LNCAP (cell line): ENCODE measurements at regions not wholly inside any gene's neighbourhood (a gene's known extent, or its start where the extent isn't known, plus 50 kb on each side); places are given as distances from the start of the nearest gene placed in this dataset.
A peak's percentile ranks its signal among the peaks of the same experiment; 100 is the strongest.

ENCODE experiments used
- TF ChIP-seq, protein P1 (sequence below): fragments of 450-650 bp; IDR thresholded peaks from 2 replicates; pipeline ENCODE4 v1.5.1; 2017; ENCODE audit warnings: mild to moderate bottlenecking

- TF ChIP-seq, protein P1, sequence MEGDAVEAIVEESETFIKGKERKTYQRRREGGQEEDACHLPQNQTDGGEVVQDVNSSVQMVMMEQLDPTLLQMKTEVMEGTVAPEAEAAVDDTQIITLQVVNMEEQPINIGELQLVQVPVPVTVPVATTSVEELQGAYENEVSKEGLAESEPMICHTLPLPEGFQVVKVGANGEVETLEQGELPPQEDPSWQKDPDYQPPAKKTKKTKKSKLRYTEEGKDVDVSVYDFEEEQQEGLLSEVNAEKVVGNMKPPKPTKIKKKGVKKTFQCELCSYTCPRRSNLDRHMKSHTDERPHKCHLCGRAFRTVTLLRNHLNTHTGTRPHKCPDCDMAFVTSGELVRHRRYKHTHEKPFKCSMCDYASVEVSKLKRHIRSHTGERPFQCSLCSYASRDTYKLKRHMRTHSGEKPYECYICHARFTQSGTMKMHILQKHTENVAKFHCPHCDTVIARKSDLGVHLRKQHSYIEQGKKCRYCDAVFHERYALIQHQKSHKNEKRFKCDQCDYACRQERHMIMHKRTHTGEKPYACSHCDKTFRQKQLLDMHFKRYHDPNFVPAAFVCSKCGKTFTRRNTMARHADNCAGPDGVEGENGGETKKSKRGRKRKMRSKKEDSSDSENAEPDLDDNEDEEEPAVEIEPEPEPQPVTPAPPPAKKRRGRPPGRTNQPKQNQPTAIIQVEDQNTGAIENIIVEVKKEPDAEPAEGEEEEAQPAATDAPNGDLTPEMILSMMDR, result no peak
Observed at GRCh38 chr4:108527723-108528122, 92.7 kb upstream of the RPL34 start.

DNA sequence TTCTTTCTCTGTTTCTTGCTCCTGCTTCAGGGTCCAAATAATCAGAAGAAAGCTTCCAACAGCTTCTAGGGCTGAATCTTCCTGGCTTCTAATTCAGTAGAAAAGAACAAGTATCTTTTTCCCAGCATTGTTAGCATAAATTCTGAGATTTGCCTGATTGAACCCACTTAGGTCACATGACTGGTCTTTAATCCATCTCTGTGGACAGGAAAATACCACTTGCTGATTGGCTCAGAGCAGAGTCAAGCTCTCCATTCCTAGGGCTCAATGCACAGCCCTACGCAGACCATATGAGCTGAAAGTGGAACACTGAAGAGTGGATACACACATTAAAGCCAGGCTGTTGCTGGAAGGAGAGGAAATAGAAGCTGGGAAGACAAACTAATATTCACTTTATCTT is 99.6 kb upstream of the RPL34 start:
- TF ChIP-seq, protein P1, result no peak

DNA sequence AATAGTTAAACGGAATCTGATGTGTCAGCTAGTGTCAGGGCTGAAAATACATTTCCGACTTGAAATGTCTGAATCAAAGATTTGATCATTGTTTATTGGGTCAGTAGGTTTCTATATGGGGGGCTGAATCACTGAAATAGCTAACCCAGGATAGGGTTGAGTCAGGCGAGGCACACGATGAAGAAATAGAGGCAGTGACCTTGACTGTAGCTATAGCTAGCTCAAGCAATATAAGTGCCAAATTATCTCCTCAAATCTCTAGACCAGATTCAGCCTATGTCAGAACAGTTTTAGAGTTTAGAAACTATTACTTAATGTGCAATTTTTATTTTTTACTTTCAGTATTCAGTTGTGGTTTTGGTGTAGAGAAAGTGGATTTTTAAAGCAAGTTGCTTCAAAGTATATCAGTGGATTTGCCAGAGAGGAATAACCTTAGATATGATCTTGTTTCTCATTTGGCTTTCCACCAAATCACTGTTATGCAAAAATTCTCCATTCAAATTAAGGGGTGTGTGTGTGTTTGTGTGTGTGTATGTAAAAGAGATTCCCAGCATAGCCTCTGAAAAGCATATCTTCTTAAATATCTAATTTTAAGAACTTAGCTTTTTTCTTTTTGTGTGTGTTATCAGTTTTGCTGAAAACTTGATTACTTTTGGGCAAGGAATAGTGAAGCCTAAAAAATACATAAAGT is 100.3 kb upstream of the RPL34 start:
- TF ChIP-seq, protein P1, result no peak

DNA sequence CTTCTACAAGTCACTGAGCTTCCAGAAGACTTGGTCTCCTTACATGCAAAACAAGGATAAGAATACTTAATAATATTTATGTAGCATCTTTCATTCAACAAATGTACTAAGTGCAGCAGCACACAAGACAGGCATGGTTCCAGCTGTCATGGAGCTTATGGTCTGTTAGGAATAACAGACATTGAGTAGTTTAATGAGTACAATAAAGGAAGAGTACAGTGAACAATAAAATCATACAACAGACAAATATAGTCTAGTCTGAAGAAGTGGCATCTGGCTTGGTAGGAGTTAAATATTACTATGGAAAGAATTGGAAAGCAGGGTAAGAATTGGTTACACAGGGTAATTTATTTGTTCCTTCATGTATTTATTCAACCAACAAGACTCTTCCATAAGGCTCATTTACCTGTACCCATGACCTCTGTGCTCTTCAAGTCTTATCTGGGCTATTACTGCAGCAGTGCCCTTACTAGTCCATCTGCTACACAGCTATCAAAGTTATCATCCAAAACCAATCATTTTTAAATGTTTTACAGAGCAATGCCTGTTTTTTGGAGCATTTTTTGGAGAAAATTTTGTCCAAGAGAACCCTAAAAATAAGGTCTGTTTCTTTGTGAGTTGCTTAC is 101.1 kb upstream of the RPL34 start:
- TF ChIP-seq, protein P1, result no peak

DNA sequence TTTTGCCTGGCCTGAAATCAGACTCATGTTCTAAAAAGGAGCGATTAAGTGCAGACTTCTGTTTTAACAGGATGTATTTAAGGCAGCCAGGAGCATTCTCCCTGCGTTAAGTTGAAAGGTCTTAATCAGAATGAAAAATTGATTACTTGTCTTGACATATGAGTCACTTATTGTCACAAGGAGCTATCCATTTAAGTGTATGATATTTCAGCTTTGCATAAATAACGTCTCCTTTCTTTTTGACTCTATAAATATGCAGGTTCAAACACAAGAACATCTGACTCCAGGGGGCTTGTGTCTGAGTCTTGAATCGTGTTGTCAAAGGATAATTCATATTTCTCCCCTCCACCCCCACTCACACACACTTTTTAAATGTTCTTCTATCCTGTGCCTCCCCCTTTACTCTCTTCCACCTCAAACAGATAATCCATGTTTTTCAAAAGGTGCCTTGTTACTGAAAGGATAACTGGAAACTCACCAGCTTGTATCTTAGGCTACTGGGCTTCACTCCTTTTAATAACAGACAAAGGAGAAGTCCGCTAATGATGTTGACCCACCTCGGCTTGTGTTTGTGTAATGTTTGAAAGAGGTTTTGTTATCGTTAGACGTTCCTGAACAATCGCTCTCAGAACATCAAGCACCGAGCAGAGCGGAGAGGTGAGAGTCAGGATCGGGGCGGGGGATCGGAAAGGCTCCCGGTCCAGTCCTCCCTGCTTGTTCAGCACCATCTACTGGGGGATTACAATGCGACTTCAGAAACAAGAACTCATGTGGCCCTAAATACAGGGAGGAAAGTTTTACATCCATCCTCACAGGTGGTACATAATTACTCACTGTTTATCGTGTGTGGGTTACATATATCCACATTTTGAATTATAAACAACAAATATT is 107.5 kb upstream of the RPL34 start:
- TF ChIP-seq, protein P1, result peak; percentile 49

DNA sequence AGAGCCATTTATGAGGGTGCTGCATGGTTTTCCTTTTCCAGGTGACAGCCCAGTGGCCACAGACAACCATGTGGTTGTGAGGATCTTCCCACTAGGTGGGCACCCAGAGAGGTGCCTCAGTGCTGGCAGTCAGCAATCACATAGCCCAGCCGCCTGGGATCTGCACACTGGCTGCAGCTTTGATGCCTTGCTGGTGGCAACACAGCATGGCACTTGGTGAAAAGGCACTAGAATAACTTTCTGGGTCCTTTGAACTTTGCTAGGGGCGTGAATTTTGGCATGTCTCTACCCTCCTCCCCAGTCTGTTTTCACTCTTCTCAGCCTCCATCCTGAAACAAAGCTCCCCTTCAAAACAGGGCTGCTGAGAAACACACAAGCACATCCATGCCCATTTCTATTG is 108.8 kb upstream of the RPL34 start:
- TF ChIP-seq, protein P1, result no peak

GRCh38 chr4:108502356-108502755 is 118.0 kb upstream of the RPL34 start:
- TF ChIP-seq, protein P1, result no peak
